T-helper 2 cell (primary cell): ENCODE measurements at regions not wholly inside any gene's neighbourhood (a gene's known extent, or its start where the extent isn't known, plus 50 kb on each side); places are given as distances from the start of the nearest gene placed in this dataset.
"Not testable (repeated sequence)": the region's sequence is repeated elsewhere in the genome, so short reads cannot be mapped to it uniquely, and the experiment has no call there.

Source experiments
- DNase-seq, 5 experiments: peaks; one replicate each; pipeline versions ENCODE4 v3.0.0 to v3.0.0-alpha.2; 2012 to 2022

GRCh38 chr5:18990852-18991251 lies 997.1 kb downstream of the CDH18 start:
- DNase-seq = no peak

- no peak for DNase-seq
Measured at GRCh38 chr5:18992264-18992663, 995.7 kb downstream of the CDH18 start.

GRCh38 chr5:18999478-18999877 lies 988.5 kb downstream of the CDH18 start:
- no peak for DNase-seq

DNA sequence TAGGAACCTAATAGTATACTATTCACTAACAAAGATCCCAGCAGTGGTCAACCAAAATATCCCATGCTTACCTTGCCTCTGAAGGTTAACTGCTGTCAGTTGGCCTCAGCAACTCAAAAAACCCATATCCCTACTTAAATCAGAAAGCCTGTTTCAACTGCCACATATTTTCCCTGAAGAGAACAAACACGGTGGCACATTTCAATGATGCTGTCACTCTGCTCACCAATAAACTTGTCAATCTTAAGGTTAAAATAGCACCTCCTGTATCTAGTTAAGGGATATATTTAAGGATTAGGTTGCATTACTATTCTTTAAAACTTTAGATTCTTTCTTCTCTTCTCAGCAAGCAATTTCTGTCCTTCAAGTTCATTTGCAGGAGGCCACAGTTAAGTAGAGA lies 986.9 kb downstream of the CDH18 start:
- DNase-seq = no peak

DNA sequence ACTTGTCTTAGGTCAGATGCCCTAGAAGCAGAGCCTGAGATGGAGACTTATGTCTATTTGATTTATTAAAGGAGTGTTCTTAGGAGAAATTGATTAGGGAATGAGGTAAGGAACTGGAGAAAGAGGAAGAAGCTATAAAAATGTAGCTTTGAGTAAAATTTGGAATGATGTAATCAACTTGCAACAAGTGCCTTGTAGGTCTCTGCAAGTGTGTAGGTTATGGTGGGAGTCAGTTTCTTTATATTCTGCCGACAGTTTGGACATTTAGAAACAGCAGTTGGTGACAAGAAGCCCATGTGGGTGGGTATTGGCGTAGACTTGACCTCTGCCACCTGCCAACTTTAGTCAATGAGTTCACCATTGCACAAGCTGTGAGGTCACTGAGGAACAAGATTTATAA lies 986.5 kb downstream of the CDH18 start:
- DNase-seq = no peak

- no peak for DNase-seq
Measured at GRCh38 chr5:19002111-19002510, 985.9 kb downstream of the CDH18 start.

DNA sequence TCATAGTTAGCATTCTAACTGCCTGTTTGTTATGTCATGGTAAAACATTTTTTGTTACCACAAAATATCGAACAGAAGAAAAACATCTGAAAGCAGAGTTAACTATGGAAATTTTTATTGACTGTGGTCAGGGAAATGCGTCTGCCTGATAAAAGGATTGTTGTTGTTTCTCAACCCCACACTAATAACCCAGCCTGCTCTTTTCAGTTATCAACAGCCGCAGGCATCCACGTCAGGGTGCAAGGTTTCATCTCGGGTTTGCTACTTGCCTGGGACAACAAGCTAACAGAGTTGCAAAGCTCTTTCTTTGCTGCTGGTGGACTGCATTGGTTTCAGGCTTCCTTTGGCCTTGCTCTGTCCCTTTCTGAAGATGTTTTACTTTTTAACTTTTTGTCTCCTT lies 969.2 kb downstream of the CDH18 start:
- no peak for DNase-seq

- no peak for DNase-seq
Measured at GRCh38 chr5:19031491-19031890, 956.5 kb downstream of the CDH18 start.

DNA sequence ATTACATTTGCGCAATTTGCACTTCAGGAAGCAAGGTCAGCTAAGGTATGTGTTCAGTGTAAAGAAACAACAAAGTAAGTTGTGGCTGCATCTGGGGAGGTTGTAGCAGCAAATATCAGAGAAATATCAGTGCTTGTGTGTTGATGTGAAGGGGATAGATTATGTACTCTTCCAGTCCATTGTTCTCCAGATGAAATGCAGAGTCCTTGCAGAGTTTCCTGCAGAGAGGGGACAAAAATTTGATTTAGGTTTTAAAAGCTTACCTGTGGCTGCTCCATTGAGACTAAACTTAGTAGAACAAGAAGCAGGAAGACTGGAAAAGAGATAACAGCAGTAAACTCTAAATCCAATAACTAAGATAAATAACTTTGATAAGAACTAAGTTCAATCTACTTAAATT lies 952.2 kb downstream of the CDH18 start:
- no peak for DNase-seq

DNA sequence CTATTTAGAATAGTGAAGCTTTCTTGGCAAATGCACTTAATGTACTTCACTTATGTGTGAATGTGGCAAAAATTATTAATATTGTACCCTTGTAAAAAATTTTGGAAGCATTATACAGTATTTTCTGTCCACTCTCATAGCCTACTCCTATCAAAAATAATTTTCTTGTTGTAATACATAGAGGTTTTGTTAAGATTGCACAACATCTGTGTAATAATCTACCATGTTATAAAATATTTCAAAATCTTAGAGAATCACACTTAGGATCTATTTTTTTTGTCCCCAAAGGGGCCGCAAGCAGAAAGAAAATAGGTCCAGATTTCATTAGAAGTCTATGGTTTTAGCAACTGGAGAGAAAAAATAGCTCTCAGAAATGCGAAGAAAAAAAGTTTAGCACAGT lies 945.9 kb downstream of the CDH18 start:
- no peak for DNase-seq

DNA sequence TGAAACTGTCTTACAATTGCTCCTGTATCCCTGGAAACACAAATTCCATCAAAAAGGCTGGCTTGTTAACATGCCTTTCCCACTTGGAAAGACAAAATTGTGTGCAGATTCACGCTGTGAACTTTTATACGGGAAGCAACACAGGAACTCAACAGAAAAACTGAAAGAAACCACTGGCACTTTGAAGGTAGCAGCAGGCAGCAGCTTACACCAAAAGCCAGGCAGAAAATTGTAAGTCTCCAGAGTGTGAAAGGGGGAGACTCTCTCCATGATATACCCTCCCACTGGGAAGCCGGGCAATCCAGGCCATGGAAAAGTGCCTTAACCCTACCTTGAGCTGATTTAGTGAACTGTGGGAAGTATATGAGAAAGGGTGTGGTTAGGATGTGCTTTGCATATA lies 943.7 kb downstream of the CDH18 start:
- no peak for DNase-seq

GRCh38 chr5:19044931-19045695 lies 942.9 kb downstream of the CDH18 start:
- DNase-seq = no peak

DNA sequence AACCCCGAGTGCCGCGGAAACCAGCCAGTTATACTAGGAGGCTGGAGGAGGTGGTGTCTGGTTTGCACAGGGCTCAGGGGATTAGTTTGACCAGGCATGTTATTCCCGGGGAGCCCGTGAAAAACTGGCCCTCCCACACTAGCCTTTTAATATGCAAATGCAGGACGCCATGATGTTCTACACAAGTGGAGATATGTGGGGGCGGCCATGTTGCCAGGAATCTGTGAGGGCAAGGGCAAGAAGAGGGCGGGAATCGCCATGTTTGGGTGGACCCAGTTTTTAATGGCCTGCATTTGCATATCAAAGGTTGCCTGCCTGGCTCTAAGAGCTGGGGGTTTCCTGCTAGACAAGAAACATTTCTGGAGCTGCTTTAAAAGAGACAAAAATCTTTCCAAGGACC lies 940.7 kb downstream of the CDH18 start:
- no peak for DNase-seq

- DNase-seq = no peak
Measured at GRCh38 chr5:19048726-19049125, 939.3 kb downstream of the CDH18 start.

- no peak for DNase-seq
Measured at GRCh38 chr5:19058216-19058615, 929.8 kb downstream of the CDH18 start.

DNA sequence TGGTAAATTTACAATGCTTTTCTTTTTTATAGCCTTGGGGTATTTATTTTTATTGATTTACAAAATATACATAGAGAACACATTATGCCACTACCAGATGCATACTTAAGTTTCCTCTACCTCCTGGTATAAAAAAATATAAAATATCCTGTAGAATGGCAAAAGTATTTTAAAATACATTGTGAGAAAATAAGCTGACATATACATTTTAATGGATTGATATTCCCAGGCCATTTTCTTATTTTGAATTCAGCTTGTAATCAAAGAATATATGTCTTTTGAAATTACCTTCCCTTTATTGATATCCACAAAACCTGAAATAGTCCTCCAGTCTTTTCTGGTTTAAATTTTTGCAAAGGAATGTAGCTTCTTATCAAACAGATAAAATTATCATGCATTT lies 923.9 kb downstream of the CDH18 start:
- DNase-seq = no peak

- no peak for DNase-seq
Measured at GRCh38 chr5:19067741-19068140, 920.3 kb downstream of the CDH18 start.

GRCh38 chr5:19098434-19098833 lies 889.6 kb downstream of the CDH18 start:
- DNase-seq = no peak

DNA sequence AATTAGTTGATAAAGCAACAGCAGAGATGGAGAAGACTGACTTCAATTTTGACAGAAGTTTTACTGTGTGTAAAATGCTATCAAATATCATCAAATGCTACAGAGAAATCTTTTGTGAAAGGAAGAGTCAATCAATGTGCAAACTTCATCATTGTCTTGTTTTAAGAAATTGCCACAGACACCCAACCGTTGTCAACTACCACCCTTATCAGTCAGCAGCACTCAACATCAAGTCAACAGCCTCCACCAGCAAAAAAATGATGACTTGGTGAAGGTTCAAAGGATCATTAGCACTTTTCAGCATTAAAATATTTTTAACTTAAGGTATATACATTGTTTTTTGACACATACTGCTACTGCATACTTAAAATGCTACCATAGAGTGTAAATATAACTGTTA lies 888.8 kb downstream of the CDH18 start:
- no peak for DNase-seq

GRCh38 chr5:19104948-19105347 lies 883.1 kb downstream of the CDH18 start:
- DNase-seq = no peak

DNA sequence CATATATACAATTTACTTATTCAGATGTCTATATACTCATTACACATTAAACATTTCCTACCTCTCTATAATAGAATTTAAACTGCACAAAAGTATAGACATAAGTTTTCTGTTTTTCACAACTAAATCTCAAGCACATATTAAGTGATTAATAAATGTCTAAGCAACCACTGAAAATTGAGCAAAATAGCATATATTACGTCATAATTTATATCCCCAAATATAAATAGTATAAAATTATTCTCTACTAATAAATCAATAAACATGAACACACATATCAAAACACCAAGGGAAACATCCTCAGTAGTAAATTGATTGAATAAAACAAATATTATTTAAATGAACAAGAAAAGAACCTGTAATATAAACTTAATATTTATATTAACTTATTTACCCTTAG lies 865.1 kb downstream of the CDH18 start:
- DNase-seq = no peak

DNA sequence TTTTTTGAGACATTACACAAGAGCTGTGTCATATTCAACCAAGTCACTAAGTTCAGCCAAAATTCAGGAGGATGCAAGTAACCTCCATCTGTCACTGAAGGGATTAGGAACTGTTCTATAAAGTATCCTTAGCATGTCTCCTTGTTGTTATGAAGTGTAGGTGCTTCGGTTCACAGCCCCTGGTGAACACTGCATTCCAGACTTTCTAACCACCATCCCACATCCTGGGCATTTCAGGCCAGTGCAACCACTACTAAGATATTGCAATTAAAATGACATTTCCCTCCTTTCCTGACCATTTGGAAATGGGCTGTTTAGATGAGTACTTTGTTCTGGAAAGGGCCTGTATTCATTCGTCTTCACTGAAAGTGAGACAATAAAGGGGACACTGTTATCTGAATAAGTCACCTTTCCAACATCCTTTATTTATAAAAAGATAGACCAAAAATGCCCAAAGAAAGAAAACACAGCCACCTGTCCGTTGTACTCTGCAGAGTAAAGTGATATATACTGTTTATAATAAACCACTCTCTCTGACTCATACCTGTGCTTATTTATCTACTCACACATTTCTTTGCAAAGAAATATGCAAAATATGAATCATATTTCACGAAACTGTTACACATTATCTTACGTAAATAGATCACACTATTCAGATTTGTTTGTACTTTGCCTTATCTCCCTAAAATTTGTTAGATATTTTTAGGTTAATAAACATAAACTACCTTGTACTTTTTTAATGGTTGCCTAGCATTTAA lies 861.9 kb downstream of the CDH18 start:
- no peak for DNase-seq

- DNase-seq = no peak
Measured at GRCh38 chr5:19140276-19140675, 847.7 kb downstream of the CDH18 start.

DNA sequence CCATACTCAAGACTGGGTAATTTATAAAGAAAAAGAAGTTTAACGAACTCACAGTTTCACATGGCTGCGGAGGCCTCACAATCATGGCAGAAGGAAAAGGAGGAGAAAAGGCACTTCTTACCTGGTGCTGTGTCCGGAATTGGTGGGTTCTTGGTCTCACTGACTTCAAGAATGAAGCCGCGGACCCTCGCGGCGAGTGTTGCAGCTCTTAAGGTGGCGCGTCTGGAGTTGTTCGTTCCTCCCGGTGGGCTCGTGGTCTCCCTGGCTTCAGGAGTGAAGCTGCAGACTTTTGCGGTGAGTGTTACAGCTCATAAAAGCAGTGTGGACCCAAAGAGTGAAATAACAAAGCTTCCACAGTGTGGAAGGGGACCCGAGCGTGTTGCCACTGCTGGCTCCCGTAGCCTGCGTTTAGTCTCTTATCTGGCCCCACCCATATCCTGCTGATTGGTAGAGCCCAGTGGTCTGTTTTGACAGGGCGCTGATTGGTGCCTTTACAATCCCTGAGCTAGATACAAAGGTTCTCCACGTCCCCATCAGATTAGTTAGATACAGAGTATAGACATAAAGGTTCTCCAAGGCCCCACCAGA lies 846.0 kb downstream of the CDH18 start:
- DNase-seq = not testable (repeated sequence)
